ENCODE measurements at regions not wholly inside any gene's neighbourhood (a gene's known extent, or its start where the extent isn't known, plus 50 kb on each side); places are given as distances from the start of the nearest gene placed in this dataset.
"Not testable (repeated sequence)": the region's sequence is repeated elsewhere in the genome, so short reads cannot be mapped to it uniquely, and the experiment has no call there.

DNA sequence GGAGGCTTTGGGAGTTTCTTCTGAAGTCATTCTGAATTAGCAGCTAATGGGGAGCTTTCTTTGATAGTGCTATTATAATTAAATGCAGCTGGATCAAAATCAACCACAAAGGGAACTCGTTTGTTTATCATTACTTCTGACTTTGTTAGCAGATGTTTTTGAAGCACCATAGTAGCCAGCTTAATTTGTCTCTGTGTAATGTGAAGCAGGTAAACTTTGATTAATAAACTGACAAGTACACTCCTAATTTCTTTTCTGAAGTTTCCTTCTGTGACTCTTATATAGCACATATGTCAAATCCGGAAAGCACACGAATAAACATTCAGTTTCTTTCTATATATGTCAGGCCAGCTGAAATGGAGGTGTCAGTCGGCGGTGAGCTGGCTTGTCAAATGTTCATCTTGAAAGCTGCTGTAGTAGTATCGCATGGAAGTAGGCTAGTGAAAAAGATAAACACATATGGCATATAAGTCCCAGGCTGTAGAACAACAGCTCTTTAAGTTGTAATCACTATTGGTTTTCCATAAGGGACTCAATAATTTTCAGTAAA lies 451.9 kb upstream of the ZEB2 start:
- H3K79me2 ChIP-seq (ENCODE audit: insufficient read depth, low read length), result no peaks in the 10 kb centered on the region
- no peaks in the 10 kb centered on the region for H4K20me1 ChIP-seq (ENCODE audit: control insufficient read depth, insufficient read depth, insufficient read length)
- Mint-ChIP-seq H3K27ac (no peak overlapping the region), H3K27me3 (ENCODE audit: low read depth) (no peaks in the 10 kb centered on the region), H3K9me3 (peaks cover 24 to 30% of the 10 kb centered on the region in 2 experiments), H3K36me3 (ENCODE audit: insufficient read depth in 1 of 3, low read depth in 3 of 3) (peaks cover 11 to 29% (median 21%) of the 10 kb centered on the region in 3 experiments), H3K4me3 (no peak overlapping the region), H3K4me1 (peaks cover 0 to 2% of the 10 kb centered on the region in 2 experiments; a peak in 2 of 4 replicates)
- WGBS (ENCODE audit: extremely low coverage, insufficient read length, low lambda C conversion rate), result no CpG with 5 or more reads among the region's 6 CpGs
- TF ChIP-seq CTCF (conservative IDR thresholded peaks at IDR 0.05), result no peak
- H3K27ac ChIP-seq (ENCODE audit: insufficient read length, low read depth, low read length), result no peak overlapping the region
- no peak overlapping the region for H3T11ph ChIP-seq (ENCODE audit: low read length)
- H3K4ac ChIP-seq (ENCODE audit: low read depth, low read length), result no peak overlapping the region
- H3K79me1 ChIP-seq (ENCODE audit: insufficient read depth, low read depth, low read length, poor library complexity, severe bottlenecking), result no peaks in the 10 kb centered on the region
- no peaks in the 10 kb centered on the region for H3K9me3 ChIP-seq (ENCODE audit: control insufficient read depth, low read depth, low read length)
- no peak overlapping the region for H3K23ac ChIP-seq (ENCODE audit: insufficient read length, low read depth, low read length)
- H2AFZ ChIP-seq (ENCODE audit: low read length), result no peak overlapping the region
- no peak overlapping the region for H2BK12ac ChIP-seq (ENCODE audit: insufficient read length, low read depth, low read length)
- H3K4me2 ChIP-seq (ENCODE audit: insufficient read depth, insufficient read length, low read length), result no peak overlapping the region
- H3K23me2 ChIP-seq (ENCODE audit: insufficient read length, low read depth, low read length, poor library complexity, severe bottlenecking), result no peaks in the 10 kb centered on the region
- no peak overlapping the region for H2BK20ac ChIP-seq (ENCODE audit: low read depth, low read length, poor library complexity, severe bottlenecking)
- no peak overlapping the region for H2BK15ac ChIP-seq (ENCODE audit: low read depth, low read length)
- no peak overlapping the region for H3K56ac ChIP-seq (ENCODE audit: insufficient read length, low read depth, low read length)
- H4K8ac ChIP-seq (replicated peaks; ENCODE audit: insufficient read length, low read depth, low read length), result no peak overlapping the region
- H2BK5ac ChIP-seq (ENCODE audit: insufficient read length, low read length), result no peak overlapping the region
- no peak overlapping the region for H3K9ac ChIP-seq (ENCODE audit: extremely low read depth, insufficient read length, low read length)
- H3K27me3 ChIP-seq (ENCODE audit: insufficient read depth, low read length), result no peaks in the 10 kb centered on the region
- no peak overlapping the region for H3K18ac ChIP-seq (ENCODE audit: insufficient read length, low read depth, low read length)
- no peaks in the 10 kb centered on the region for H3K4me1 ChIP-seq (ENCODE audit: insufficient read depth, low read length)
- no peak overlapping the region for H4K5ac ChIP-seq (ENCODE audit: insufficient read length, low read depth, low read length)
- no peak overlapping the region for H2AK5ac ChIP-seq (ENCODE audit: insufficient read length, low read length)
- no peak overlapping the region for H4K91ac ChIP-seq (ENCODE audit: insufficient read length, low read depth, low read length)
- H2BK120ac ChIP-seq (ENCODE audit: low read depth, low read length, poor library complexity, severe bottlenecking), result no peak overlapping the region
- no peak for DNase-seq
- H3K14ac ChIP-seq (ENCODE audit: insufficient read depth, low read length), result no peak overlapping the region

GRCh38 chr2:144970410-144970809 lies 450.5 kb upstream of the ZEB2 start:
- not testable (repeated sequence) for H4K91ac ChIP-seq (ENCODE audit: insufficient read length, low read depth, low read length); H4K8ac ChIP-seq (replicated peaks; ENCODE audit: insufficient read length, low read depth, low read length); H2BK120ac ChIP-seq (ENCODE audit: low read depth, low read length, poor library complexity, severe bottlenecking); H4K20me1 ChIP-seq (ENCODE audit: control insufficient read depth, insufficient read depth, insufficient read length); H3K79me1 ChIP-seq (ENCODE audit: insufficient read depth, low read depth, low read length, poor library complexity, severe bottlenecking); H3K4me1 Mint-ChIP-seq; H3T11ph ChIP-seq (ENCODE audit: low read length); DNase-seq; H3K27me3 ChIP-seq (ENCODE audit: insufficient read depth, low read length); H3K18ac ChIP-seq (ENCODE audit: insufficient read length, low read depth, low read length); H3K14ac ChIP-seq (ENCODE audit: insufficient read depth, low read length); H3K23me2 ChIP-seq (ENCODE audit: insufficient read length, low read depth, low read length, poor library complexity, severe bottlenecking); H3K4me2 ChIP-seq (ENCODE audit: insufficient read depth, insufficient read length, low read length); H3K27me3 Mint-ChIP-seq (ENCODE audit: low read depth); H2BK5ac ChIP-seq (ENCODE audit: insufficient read length, low read length); H2BK15ac ChIP-seq (ENCODE audit: low read depth, low read length); H2BK12ac ChIP-seq (ENCODE audit: insufficient read length, low read depth, low read length); H3K9me3 ChIP-seq (ENCODE audit: control insufficient read depth, low read depth, low read length); H3K79me2 ChIP-seq (ENCODE audit: insufficient read depth, low read length); H3K56ac ChIP-seq (ENCODE audit: insufficient read length, low read depth, low read length); H3K27ac ChIP-seq (ENCODE audit: insufficient read length, low read depth, low read length); H2AFZ ChIP-seq (ENCODE audit: low read length); H3K9ac ChIP-seq (ENCODE audit: extremely low read depth, insufficient read length, low read length); H3K4me3 Mint-ChIP-seq; H3K23ac ChIP-seq (ENCODE audit: insufficient read length, low read depth, low read length); H3K4ac ChIP-seq (ENCODE audit: low read depth, low read length); H3K4me1 ChIP-seq (ENCODE audit: insufficient read depth, low read length); H3K27ac Mint-ChIP-seq; H2BK20ac ChIP-seq (ENCODE audit: low read depth, low read length, poor library complexity, severe bottlenecking); H4K5ac ChIP-seq (ENCODE audit: insufficient read length, low read depth, low read length); H2AK5ac ChIP-seq (ENCODE audit: insufficient read length, low read length)
- Mint-ChIP-seq H3K9me3 (peaks cover 37 to 42% of the 10 kb centered on the region in 2 experiments), H3K36me3 (ENCODE audit: insufficient read depth in 1 of 3, low read depth in 3 of 3) (peaks cover 21 to 43% (median 28%) of the 10 kb centered on the region in 3 experiments)
- WGBS (ENCODE audit: extremely low coverage, insufficient read length, low lambda C conversion rate), result no CpG with 5 or more reads among the region's 1 CpG
